BE2C (cell line): ENCODE measurements at regions not wholly inside any gene's neighbourhood (a gene's known extent, or its start where the extent isn't known, plus 50 kb on each side); places are given as distances from the start of the nearest gene placed in this dataset.

Experiments
- DNase-seq: peaks from one replicate; pipeline ENCODE4 v3.0.0-alpha.2; 2020
- H3K27me3 ChIP-seq: fragments of 250-450 bp; sonication (Bioruptor Pico); 2 replicates; pipeline ENCODE4 v1.5.1; 2020; ENCODE audit warnings: mild to moderate bottlenecking
- H3K36me3 ChIP-seq: fragments of 250-450 bp; sonication (Bioruptor Pico); 2 replicates; pipeline ENCODE4 v1.5.1; 2020; ENCODE audit warnings: mild to moderate bottlenecking
- H3K4me1 ChIP-seq: fragments of 250-450 bp; sonication (Bioruptor Pico); 2 replicates; pipeline ENCODE4 v1.5.1; 2020
- H3K4me3 ChIP-seq: 2 replicates; pipeline ENCODE4 v1.5.1; 2011; ENCODE audit warnings: low read depth, low read length
- H3K9me3 ChIP-seq: fragments of 250-450 bp; sonication (Bioruptor Pico); 2 replicates; pipeline ENCODE4 v1.5.1; 2020
- CTCF ChIP-seq: IDR thresholded peaks from 2 replicates; pipeline ENCODE4 v1.5.1; 2012; ENCODE audit warnings: mild to moderate bottlenecking, low read depth, low read length

- no peaks in the 10 kb centered on the region for H3K27me3 ChIP-seq
- no peak overlapping the region for H3K4me3 ChIP-seq
- no peaks in the 10 kb centered on the region for H3K36me3 ChIP-seq
- peak; percentile 26 for DNase-seq
- no peaks in the 10 kb centered on the region; the same call in 1 of the 2 replicates for H3K9me3 ChIP-seq
- peaks cover 12% of the 10 kb centered on the region for H3K4me1 ChIP-seq
- TF ChIP-seq CTCF: no peak
Measured at GRCh38 chr5:29550523-29550922, 1643.0 kb upstream of the CDH6 start.

GRCh38 chr5:29548262-29548661, 1645.2 kb upstream of the CDH6 start:
- H3K4me3 ChIP-seq: no peak overlapping the region
- peaks cover 12% of the 10 kb centered on the region for H3K4me1 ChIP-seq
- no peaks in the 10 kb centered on the region for H3K27me3 ChIP-seq
- H3K9me3 ChIP-seq: no peaks in the 10 kb centered on the region
- no peak for DNase-seq
- no peaks in the 10 kb centered on the region for H3K36me3 ChIP-seq
- no peak for TF ChIP-seq CTCF

- no peaks in the 10 kb centered on the region for H3K27me3 ChIP-seq
- no peaks in the 10 kb centered on the region for H3K9me3 ChIP-seq
- peaks cover 12% of the 10 kb centered on the region for H3K4me1 ChIP-seq
- TF ChIP-seq CTCF: no peak
- no peaks in the 10 kb centered on the region for H3K36me3 ChIP-seq
- H3K4me3 ChIP-seq: no peak overlapping the region
- DNase-seq: no peak
Measured at GRCh38 chr5:29547236-29547865, 1646.1 kb upstream of the CDH6 start.

- TF ChIP-seq CTCF: no peak
- no peaks in the 10 kb centered on the region for H3K9me3 ChIP-seq
- no peaks in the 10 kb centered on the region for H3K27me3 ChIP-seq
- H3K4me3 ChIP-seq: no peak overlapping the region
- no peak for DNase-seq
- H3K4me1 ChIP-seq: no peaks in the 10 kb centered on the region
- no peaks in the 10 kb centered on the region for H3K36me3 ChIP-seq
Measured at GRCh38 chr5:29543501-29543900, 1650.0 kb upstream of the CDH6 start.

GRCh38 chr5:29524227-29524626, 1669.3 kb upstream of the CDH6 start:
- Histone ChIP-seq H3K4me3 (no peak overlapping the region), H3K9me3 (no peaks in the 10 kb centered on the region), H3K36me3 (no peaks in the 10 kb centered on the region), H3K4me1 (no peaks in the 10 kb centered on the region), H3K27me3 (no peaks in the 10 kb centered on the region)
- DNase-seq: no peak
- TF ChIP-seq CTCF: no peak

GRCh38 chr5:29518176-29518575, 1675.3 kb upstream of the CDH6 start:
- Histone ChIP-seq H3K4me3 (no peak overlapping the region), H3K27me3 (no peaks in the 10 kb centered on the region), H3K36me3 (no peaks in the 10 kb centered on the region), H3K4me1 (peaks cover 4% of the 10 kb centered on the region), H3K9me3 (no peaks in the 10 kb centered on the region)
- TF ChIP-seq CTCF: no peak
- DNase-seq: peak; percentile 25
